ENCODE measurements at regions not wholly inside any gene's neighbourhood (a gene's known extent, or its start where the extent isn't known, plus 50 kb on each side); places are given as distances from the start of the nearest gene placed in this dataset.

DNA sequence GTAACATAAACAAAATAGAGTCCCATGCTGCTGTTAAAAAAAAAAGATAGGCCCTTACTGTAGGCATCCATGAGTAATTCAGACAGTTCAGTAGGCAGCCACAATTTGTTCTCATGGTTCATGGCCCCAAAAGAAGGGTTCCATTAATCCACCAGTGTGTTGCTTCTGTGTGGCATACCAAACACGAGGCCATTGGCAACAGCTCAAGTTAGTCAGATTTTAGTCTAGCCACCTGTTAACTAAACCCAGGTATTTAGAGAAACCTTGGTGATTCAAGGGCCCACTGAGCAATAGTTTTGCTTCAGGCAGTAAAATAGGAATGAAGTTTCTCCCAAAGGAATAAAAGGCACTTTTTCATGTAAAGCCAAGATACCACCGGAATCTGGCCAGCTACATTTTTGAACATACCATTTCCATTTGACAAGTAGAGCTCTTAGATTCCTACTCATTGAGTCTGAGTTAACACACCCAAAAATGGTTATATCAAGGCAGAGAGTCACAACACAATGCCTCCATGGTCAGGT is 80.1 kb upstream of the SRD5A2 start:
- Histone ChIP-seq H3K4me3 (ENCODE audit: insufficient read depth, low read depth, low read length) (no peak overlapping the region), H2BK120ac (ENCODE audit: low read depth, low read length) (no peak overlapping the region), H2AK5ac (ENCODE audit: low read depth, low read length) (no peak overlapping the region), H3K4me2 (ENCODE audit: low read depth, low read length) (no peak overlapping the region), H3K79me1 (ENCODE audit: low read depth in 1 of 2, low read length in 2 of 2) (no peaks in the 10 kb centered on the region), H3K9ac (ENCODE audit: low read depth, low read length) (no peak overlapping the region), H3K56ac (ENCODE audit: extremely low read depth, insufficient read depth, low read length) (no peak overlapping the region), H4K8ac (ENCODE audit: low read depth in 2 of 2, low read length in 2 of 2) (no peak overlapping the region), H3K14ac (replicated peaks; ENCODE audit: low read depth, low read length) (no peak overlapping the region), H3K4me1 (ENCODE audit: control insufficient read depth, insufficient read depth, low read length) (no peaks in the 10 kb centered on the region), H3K27ac (ENCODE audit: insufficient read depth, low read length) (no peak overlapping the region), H2AFZ (replicated peaks; ENCODE audit: low read length, poor library complexity) (no peak overlapping the region), H4K5ac (ENCODE audit: low read depth, low read length) (no peak overlapping the region), H2BK5ac (ENCODE audit: low read depth, low read length, poor library complexity, severe bottlenecking) (no peak overlapping the region), H3K18ac (ENCODE audit: low read depth, low read length) (no peak overlapping the region), H4K91ac (ENCODE audit: insufficient read depth, low read depth, low read length) (no peak overlapping the region), H2BK15ac (ENCODE audit: low read depth, low read length) (no peak overlapping the region), H3K9me1 (ENCODE audit: insufficient read depth, low read length) (no peaks in the 10 kb centered on the region), H4K20me1 (ENCODE audit: insufficient read depth, low read length) (no peaks in the 10 kb centered on the region), H3K27me3 (ENCODE audit: control insufficient read depth, insufficient read depth, low read length) (no peaks in the 10 kb centered on the region), H3K9me3 (ENCODE audit: control insufficient read depth, insufficient read depth, low read length) (no peaks in the 10 kb centered on the region), H3K4ac (ENCODE audit: low read depth, low read length) (no peak overlapping the region), H3K23ac (ENCODE audit: low read depth, low read length) (no peak overlapping the region), H3K36me3 (ENCODE audit: control insufficient read depth, insufficient read depth, low read length) (no peaks in the 10 kb centered on the region), H2BK20ac (ENCODE audit: low read depth, low read length) (no peak overlapping the region), H2AK9ac (replicated peaks; ENCODE audit: low read depth, low read length, poor library complexity) (no peak overlapping the region)
- ChIA-PET CTCF (no interaction called here), POLR2A (ENCODE audit: unreplicated experiment) (no interaction called here)
- ATAC-seq (ENCODE audit: low read depth) (no peak), DNase-seq (no peak)
- intact Hi-C loops (cut with micrococcal nuclease) (loop anchor here (10.0 kb wide), 1 partner anchor 56 kb away; no protein-coding TSS in a partner anchor), dilution Hi-C loops (cut with HindIII; ENCODE audit: low sequenced_read_pairs, unreplicated experiment) (no loop called here), in situ Hi-C loops (cut with MboI; ENCODE audit: low sequenced_read_pairs) (no loop called here)
- TF ChIP-seq RAD21 (IDR thresholded peaks at IDR 0.05; ENCODE audit: low read length): no peak
- TF ChIP-seq, protein P1, sequence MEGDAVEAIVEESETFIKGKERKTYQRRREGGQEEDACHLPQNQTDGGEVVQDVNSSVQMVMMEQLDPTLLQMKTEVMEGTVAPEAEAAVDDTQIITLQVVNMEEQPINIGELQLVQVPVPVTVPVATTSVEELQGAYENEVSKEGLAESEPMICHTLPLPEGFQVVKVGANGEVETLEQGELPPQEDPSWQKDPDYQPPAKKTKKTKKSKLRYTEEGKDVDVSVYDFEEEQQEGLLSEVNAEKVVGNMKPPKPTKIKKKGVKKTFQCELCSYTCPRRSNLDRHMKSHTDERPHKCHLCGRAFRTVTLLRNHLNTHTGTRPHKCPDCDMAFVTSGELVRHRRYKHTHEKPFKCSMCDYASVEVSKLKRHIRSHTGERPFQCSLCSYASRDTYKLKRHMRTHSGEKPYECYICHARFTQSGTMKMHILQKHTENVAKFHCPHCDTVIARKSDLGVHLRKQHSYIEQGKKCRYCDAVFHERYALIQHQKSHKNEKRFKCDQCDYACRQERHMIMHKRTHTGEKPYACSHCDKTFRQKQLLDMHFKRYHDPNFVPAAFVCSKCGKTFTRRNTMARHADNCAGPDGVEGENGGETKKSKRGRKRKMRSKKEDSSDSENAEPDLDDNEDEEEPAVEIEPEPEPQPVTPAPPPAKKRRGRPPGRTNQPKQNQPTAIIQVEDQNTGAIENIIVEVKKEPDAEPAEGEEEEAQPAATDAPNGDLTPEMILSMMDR (conservative IDR thresholded peaks at IDR 0.05; ENCODE audit: low read depth, low read length): no peak
- no peak for TF ChIP-seq RCOR1 (IDR thresholded peaks at IDR 0.05; ENCODE audit: insufficient replicate concordance, low read length)
- TF ChIP-seq MAFK (IDR thresholded peaks at IDR 0.05; ENCODE audit: low read depth, low read length): no peak
- TF ChIP-seq MAZ (IDR thresholded peaks at IDR 0.05; ENCODE audit: borderline replicate concordance, low read depth, low read length): no peak
- no peak for TF ChIP-seq NFE2L2 (IDR thresholded peaks at IDR 0.05; ENCODE audit: low read depth, low read length)
- TF ChIP-seq, protein P2, sequence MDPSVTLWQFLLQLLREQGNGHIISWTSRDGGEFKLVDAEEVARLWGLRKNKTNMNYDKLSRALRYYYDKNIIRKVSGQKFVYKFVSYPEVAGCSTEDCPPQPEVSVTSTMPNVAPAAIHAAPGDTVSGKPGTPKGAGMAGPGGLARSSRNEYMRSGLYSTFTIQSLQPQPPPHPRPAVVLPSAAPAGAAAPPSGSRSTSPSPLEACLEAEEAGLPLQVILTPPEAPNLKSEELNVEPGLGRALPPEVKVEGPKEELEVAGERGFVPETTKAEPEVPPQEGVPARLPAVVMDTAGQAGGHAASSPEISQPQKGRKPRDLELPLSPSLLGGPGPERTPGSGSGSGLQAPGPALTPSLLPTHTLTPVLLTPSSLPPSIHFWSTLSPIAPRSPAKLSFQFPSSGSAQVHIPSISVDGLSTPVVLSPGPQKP (IDR thresholded peaks at IDR 0.05; ENCODE audit: borderline replicate concordance, low read depth, low read length): no peak
- TF ChIP-seq BHLHE40 (IDR thresholded peaks at IDR 0.05; ENCODE audit: low read depth, low read length): no peak
- no peak for TF ChIP-seq CHD1 (IDR thresholded peaks at IDR 0.05; ENCODE audit: low read depth, low read length)
- TF ChIP-seq CEBPB (IDR thresholded peaks at IDR 0.05; ENCODE audit: low read depth, low read length): no peak
- TF ChIP-seq, protein P3, sequence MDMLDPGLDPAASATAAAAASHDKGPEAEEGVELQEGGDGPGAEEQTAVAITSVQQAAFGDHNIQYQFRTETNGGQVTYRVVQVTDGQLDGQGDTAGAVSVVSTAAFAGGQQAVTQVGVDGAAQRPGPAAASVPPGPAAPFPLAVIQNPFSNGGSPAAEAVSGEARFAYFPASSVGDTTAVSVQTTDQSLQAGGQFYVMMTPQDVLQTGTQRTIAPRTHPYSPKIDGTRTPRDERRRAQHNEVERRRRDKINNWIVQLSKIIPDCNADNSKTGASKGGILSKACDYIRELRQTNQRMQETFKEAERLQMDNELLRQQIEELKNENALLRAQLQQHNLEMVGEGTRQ (IDR thresholded peaks at IDR 0.05; ENCODE audit: low read depth, low read length): no peak
- TF ChIP-seq MXI1 (IDR thresholded peaks at IDR 0.05; ENCODE audit: borderline replicate concordance, low read depth, low read length): no peak
- no peak for TF ChIP-seq RFX5 (IDR thresholded peaks at IDR 0.05; ENCODE audit: low read depth, low read length)
- no peak for TF ChIP-seq POLR2A (IDR thresholded peaks at IDR 0.05; ENCODE audit: low read depth, low read length)
- no peak for TF ChIP-seq SMC3 (IDR thresholded peaks at IDR 0.05; ENCODE audit: low read depth, low read length)
- TF ChIP-seq FOS (IDR thresholded peaks at IDR 0.05; ENCODE audit: low read depth, low read length): no peak
- BruUV-seq (replicated peaks): no TSS peak
- WGBS, 2 experiments (ENCODE audit: extremely low coverage in 2 of 2, insufficient read length in 1 of 2): no CpG with 5 or more reads among the region's 2 CpGs

All from IMR-90 (cell line).